OCI-LY7 (cell line): ENCODE measurements at regions not wholly inside any gene's neighbourhood (a gene's known extent, or its start where the extent isn't known, plus 50 kb on each side); places are given as distances from the start of the nearest gene placed in this dataset.

Experiments used
- BruUV-seq: library from RNA; stranded (reverse); fragments of 400-500 nt; replicated peaks from 2 replicates; lab custom pipeline; 2021; lab: Mats Ljungman, UMichigan
- CTCF ChIA-PET: fragments of 300-600 bp; sonication (Branson Sonifier 250); formaldehyde crosslinking; loops from one replicate; lab custom pipeline; 2022; ENCODE audit warnings: antibody characterized with exemption; ENCODE audit not compliant: unreplicated experiment; lab: Charles Lee
- POLR2A ChIA-PET: fragments of 300-600 bp; sonication (Branson Sonifier 250); formaldehyde crosslinking; loops from one replicate; lab custom pipeline; 2022; ENCODE audit warnings: antibody characterized with exemption; lab: Charles Lee
- DNase-seq: peaks from one replicate; pipeline ENCODE4 v3.0.0-alpha.2; 2015; ENCODE audit warnings: low spot score
- H2AFZ ChIP-seq: fragments of 200-600 bp; sonication (generic), shearing (Covaris generic); 2 replicates; pipeline ENCODE4 v1.6.1; 2014; ENCODE audit warnings: mild to moderate bottlenecking, antibody characterized with exemption, low read length, moderate library complexity
- H3K27ac ChIP-seq: fragments of 200-600 bp; sonication (generic); 2 replicates; pipeline ENCODE4 v1.5.1; 2014; ENCODE audit warnings: mixed run types, low read depth, mild to moderate bottlenecking, moderate library complexity, low read length, inconsistent platforms; ENCODE audit not compliant: poor library complexity, severe bottlenecking
- H3K36me3 ChIP-seq: fragments of 200-600 bp; sonication (generic); 2 replicates; pipeline ENCODE4 v1.6.1; 2014; ENCODE audit warnings: mild to moderate bottlenecking, antibody characterized with exemption, low read length, moderate library complexity, mixed read lengths; ENCODE audit not compliant: insufficient read depth
- H3K4me1 ChIP-seq: fragments of 200-600 bp; sonication (generic); 2 replicates; pipeline ENCODE4 v1.5.1; 2014; ENCODE audit warnings: mild to moderate bottlenecking, low read length; ENCODE audit not compliant: insufficient read depth, poor library complexity, severe bottlenecking
- H3K4me2 ChIP-seq: fragments of 200-600 bp; sonication (generic); 2 replicates; pipeline ENCODE4 v1.6.1; 2014; ENCODE audit warnings: mild to moderate bottlenecking, low read length
- H3K4me3 ChIP-seq: fragments of 200-600 bp; sonication (generic); 2 replicates; pipeline ENCODE4 v1.5.1; 2014; ENCODE audit warnings: mild to moderate bottlenecking, low read depth, low read length; ENCODE audit not compliant: poor library complexity, severe bottlenecking
- H3K79me2 ChIP-seq: fragments of 200-600 bp; sonication (generic); 2 replicates; pipeline ENCODE4 v1.6.1; 2016; ENCODE audit warnings: low read depth, mild to moderate bottlenecking, low read length, moderate library complexity, mixed read lengths; ENCODE audit not compliant: insufficient read depth
- H3K9me2 ChIP-seq: fragments of 200-600 bp; sonication (generic); 2 replicates; pipeline ENCODE4 v1.6.1; 2016; ENCODE audit warnings: mild to moderate bottlenecking, low read length, mixed read lengths; ENCODE audit not compliant: insufficient read depth
- H3K9me3 ChIP-seq: fragments of 200-600 bp; sonication (generic); 2 replicates; pipeline ENCODE4 v1.6.1; 2014; ENCODE audit warnings: mild to moderate bottlenecking, mixed run types, low read length, mixed read lengths
- H4K20me1 ChIP-seq: fragments of 200-600 bp; sonication (generic); 2 replicates; pipeline ENCODE4 v1.6.1; 2014; ENCODE audit warnings: mild to moderate bottlenecking, antibody characterized with exemption, low read length, moderate library complexity, mixed read lengths; ENCODE audit not compliant: insufficient read depth
- EZH2phosphoT487 ChIP-seq: fragments of 200-600 bp; sonication (generic); IDR thresholded peaks from 2 replicates; pipeline ENCODE4 v1.6.1; 2018; ENCODE audit warnings: low read depth, borderline replicate concordance, mild to moderate bottlenecking, mixed run types, antibody characterized with exemption, low read length, moderate library complexity, mixed read lengths
- intact Hi-C: fragments of 100-400 bp; cut with micrococcal nuclease; formaldehyde crosslinking; loops from one replicate; pipeline ENCODE4 v1.10.0; 2022; ENCODE audit not compliant: unreplicated experiment
- TF ChIP-seq, protein P1 (sequence below): fragments of 200-600 bp; sonication (generic); conservative IDR thresholded peaks from 2 replicates; pipeline ENCODE4 v1.5.1; 2014; ENCODE audit warnings: mild to moderate bottlenecking, antibody characterized with exemption, low read length, moderate library complexity, mixed read lengths

DNA sequence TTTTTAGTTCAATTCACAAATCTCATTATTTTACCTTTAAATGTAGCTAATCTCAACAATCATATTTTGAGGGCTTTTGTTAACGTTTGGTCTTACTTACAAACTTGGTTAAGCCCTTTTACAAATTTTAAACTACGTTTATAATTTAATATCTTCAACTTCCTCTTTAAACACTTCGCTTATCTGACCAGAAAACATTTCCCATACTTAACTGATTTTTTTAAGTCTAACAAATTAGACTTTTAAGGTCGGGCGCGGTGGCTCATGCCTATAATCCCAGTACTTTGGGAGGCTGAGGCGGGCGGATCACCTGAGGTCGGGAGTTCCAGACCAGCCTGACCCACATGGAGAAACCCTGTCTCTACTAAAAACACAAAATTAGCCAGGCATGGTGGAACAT lies 300.9 kb downstream of the LMX1A start:
- no peak overlapping the region for H3K27ac ChIP-seq
- ChIA-PET CTCF (no interaction called here), POLR2A (no interaction called here)
- H3K9me3 ChIP-seq = no peaks in the 10 kb centered on the region
- H3K4me3 ChIP-seq = no peak overlapping the region
- H2AFZ ChIP-seq = no peak overlapping the region
- BruUV-seq = no TSS peak
- H3K4me1 ChIP-seq = no peaks in the 10 kb centered on the region
- H3K4me2 ChIP-seq = no peak overlapping the region
- no peak for DNase-seq
- TF ChIP-seq, protein P1, sequence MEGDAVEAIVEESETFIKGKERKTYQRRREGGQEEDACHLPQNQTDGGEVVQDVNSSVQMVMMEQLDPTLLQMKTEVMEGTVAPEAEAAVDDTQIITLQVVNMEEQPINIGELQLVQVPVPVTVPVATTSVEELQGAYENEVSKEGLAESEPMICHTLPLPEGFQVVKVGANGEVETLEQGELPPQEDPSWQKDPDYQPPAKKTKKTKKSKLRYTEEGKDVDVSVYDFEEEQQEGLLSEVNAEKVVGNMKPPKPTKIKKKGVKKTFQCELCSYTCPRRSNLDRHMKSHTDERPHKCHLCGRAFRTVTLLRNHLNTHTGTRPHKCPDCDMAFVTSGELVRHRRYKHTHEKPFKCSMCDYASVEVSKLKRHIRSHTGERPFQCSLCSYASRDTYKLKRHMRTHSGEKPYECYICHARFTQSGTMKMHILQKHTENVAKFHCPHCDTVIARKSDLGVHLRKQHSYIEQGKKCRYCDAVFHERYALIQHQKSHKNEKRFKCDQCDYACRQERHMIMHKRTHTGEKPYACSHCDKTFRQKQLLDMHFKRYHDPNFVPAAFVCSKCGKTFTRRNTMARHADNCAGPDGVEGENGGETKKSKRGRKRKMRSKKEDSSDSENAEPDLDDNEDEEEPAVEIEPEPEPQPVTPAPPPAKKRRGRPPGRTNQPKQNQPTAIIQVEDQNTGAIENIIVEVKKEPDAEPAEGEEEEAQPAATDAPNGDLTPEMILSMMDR = no peak
- TF ChIP-seq EZH2phosphoT487 = no peak
- H4K20me1 ChIP-seq = no peaks in the 10 kb centered on the region
- no peaks in the 10 kb centered on the region for H3K36me3 ChIP-seq
- no peaks in the 10 kb centered on the region for H3K79me2 ChIP-seq
- no peaks in the 10 kb centered on the region for H3K9me2 ChIP-seq
- intact Hi-C loops = no loop called here

DNA sequence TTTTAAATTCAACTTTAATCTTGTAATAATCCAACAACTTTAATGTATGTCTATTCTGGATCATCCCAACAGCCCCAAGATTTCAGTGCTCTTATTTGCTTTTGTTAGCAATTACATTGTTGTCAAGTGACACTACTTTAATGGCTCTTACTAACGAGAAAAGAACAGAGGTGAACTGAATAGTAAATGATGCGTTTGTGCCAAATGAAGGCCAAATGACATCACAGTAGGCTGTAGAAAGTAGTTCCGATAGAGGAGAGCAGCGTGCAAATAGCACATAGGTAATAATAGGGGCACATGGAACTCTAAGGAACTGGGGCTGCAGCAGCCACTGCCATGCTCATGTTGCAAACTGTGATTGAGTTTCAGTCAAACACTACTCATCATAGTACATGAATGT lies 301.9 kb downstream of the LMX1A start:
- CTCF ChIA-PET = no interaction called here
- TF ChIP-seq EZH2phosphoT487 = no peak
- TF ChIP-seq, protein P1 = no peak
- no peaks in the 10 kb centered on the region for H4K20me1 ChIP-seq

DNA sequence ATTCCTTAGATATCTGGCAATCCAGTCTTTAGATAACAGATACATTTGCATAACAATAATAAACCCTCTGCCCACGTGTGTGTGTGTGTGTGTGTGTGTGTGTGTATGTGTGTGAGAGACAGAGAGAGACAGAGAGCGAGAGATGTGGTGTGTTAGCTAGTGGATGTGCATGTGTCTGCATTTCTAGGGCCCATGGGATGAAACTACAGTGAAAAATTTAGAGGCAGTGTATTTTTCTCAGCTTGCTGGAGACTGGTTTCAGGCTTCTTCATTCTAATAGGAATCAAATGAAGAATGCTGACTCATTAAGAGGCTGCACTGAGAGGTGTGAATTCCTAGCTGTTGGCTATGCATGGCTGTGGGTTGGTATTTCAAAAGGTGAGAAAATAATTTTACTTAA lies 303.2 kb downstream of the LMX1A start:
- Histone ChIP-seq H3K4me1 (no peaks in the 10 kb centered on the region), H3K36me3 (no peaks in the 10 kb centered on the region), H3K4me3 (no peak overlapping the region), H4K20me1 (no peaks in the 10 kb centered on the region), H3K9me2 (no peaks in the 10 kb centered on the region), H3K27ac (no peak overlapping the region), H3K4me2 (no peak overlapping the region), H3K9me3 (no peaks in the 10 kb centered on the region), H2AFZ (no peak overlapping the region), H3K79me2 (no peaks in the 10 kb centered on the region)
- intact Hi-C loops = no loop called here
- POLR2A ChIA-PET = interaction anchor here (0.7 kb wide), 1 partner anchor 18 kb away, joined by 3 read pairs; no protein-coding TSS in a partner anchor
- CTCF ChIA-PET = no interaction called here
- TF ChIP-seq EZH2phosphoT487 = no peak
- TF ChIP-seq, protein P1 = no peak
- no peak for DNase-seq
- BruUV-seq = no TSS peak

More for the DNA sequence above, 301.9 kb downstream of the LMX1A start:
- no peaks in the 10 kb centered on the region for H3K9me2 ChIP-seq
- H3K36me3 ChIP-seq = no peaks in the 10 kb centered on the region
- H3K4me2 ChIP-seq = no peak overlapping the region
- POLR2A ChIA-PET = no interaction called here
- no peak overlapping the region for H3K4me3 ChIP-seq
- no peak for DNase-seq
- no TSS peak for BruUV-seq
- intact Hi-C loops = no loop called here
- H3K27ac ChIP-seq = no peak overlapping the region
- no peaks in the 10 kb centered on the region for H3K4me1 ChIP-seq
- no peaks in the 10 kb centered on the region for H3K9me3 ChIP-seq
- no peak overlapping the region for H2AFZ ChIP-seq
- no peaks in the 10 kb centered on the region for H3K79me2 ChIP-seq
